NCI-H510A treated with DMSO at 0.1 percent for 48 hours (cell line): ENCODE measurements at regions not wholly inside any gene's neighbourhood (a gene's known extent, or its start where the extent isn't known, plus 50 kb on each side); places are given as distances from the start of the nearest gene placed in this dataset.
A peak's percentile ranks its signal among the peaks of the same experiment; 100 is the strongest.
"Not testable (repeated sequence)": the region's sequence is repeated elsewhere in the genome, so short reads cannot be mapped to it uniquely, and the experiment has no call there.

ENCODE experiments used
- DNase-seq: peaks from one replicate; lab custom pipeline; 2025; lab: John Stamatoyannopoulos, UW

GRCh38 chr2:221999166-221999565 lies 299.6 kb downstream of the PAX3 start:
- no peak for DNase-seq

GRCh38 chr2:221997683-221998082 lies 301.1 kb downstream of the PAX3 start:
- no peak for DNase-seq

- DNase-seq: no peak
These were observed 301.7 kb downstream of the PAX3 start for GRCh38 chr2:221997100-221997499.

GRCh38 chr2:221994926-221995325 lies 303.9 kb downstream of the PAX3 start:
- DNase-seq: no peak

GRCh38 chr2:221984376-221984775 lies 314.4 kb downstream of the PAX3 start:
- not testable (repeated sequence) for DNase-seq

- DNase-seq: no peak
These were observed 316.8 kb downstream of the PAX3 start for GRCh38 chr2:221981912-221982470.

GRCh38 chr2:221975151-221975550 lies 323.6 kb downstream of the PAX3 start:
- DNase-seq: no peak

GRCh38 chr2:221973902-221974301 lies 324.9 kb downstream of the PAX3 start:
- DNase-seq: no peak

- DNase-seq: no peak
These were observed 325.3 kb downstream of the PAX3 start for GRCh38 chr2:221973502-221973901.

- no peak for DNase-seq
These were observed 325.9 kb downstream of the PAX3 start for GRCh38 chr2:221972813-221973478.

- no peak for DNase-seq
These were observed 328.4 kb downstream of the PAX3 start for GRCh38 chr2:221970389-221970788.

GRCh38 chr2:221969830-221970144 lies 329.0 kb downstream of the PAX3 start:
- DNase-seq: no peak

- peak; percentile 26 for DNase-seq
These were observed 329.5 kb downstream of the PAX3 start for GRCh38 chr2:221969087-221969829.

- no peak for DNase-seq
These were observed 336.6 kb downstream of the PAX3 start for GRCh38 chr2:221962186-221962585.

- no peak for DNase-seq
These were observed 337.2 kb downstream of the PAX3 start for GRCh38 chr2:221961561-221961960.

- no peak for DNase-seq
These were observed 340.6 kb downstream of the PAX3 start for GRCh38 chr2:221958224-221958623.

GRCh38 chr2:221948076-221948475 lies 350.7 kb downstream of the PAX3 start:
- DNase-seq: no peak

GRCh38 chr2:221944452-221944851 lies 354.3 kb downstream of the PAX3 start:
- not testable (repeated sequence) for DNase-seq

GRCh38 chr2:221943076-221943810 lies 355.6 kb downstream of the PAX3 start:
- DNase-seq: peak; percentile 5

GRCh38 chr2:221931251-221931991 lies 359.3 kb upstream of the EPHA4 start:
- DNase-seq: no peak

- DNase-seq: no peak
These were observed 357.2 kb upstream of the EPHA4 start for GRCh38 chr2:221929259-221929658.

GRCh38 chr2:221926327-221926726 lies 354.2 kb upstream of the EPHA4 start:
- no peak for DNase-seq
